Central memory CD4-positive, alpha-beta T cell (primary cell): ENCODE measurements at regions not wholly inside any gene's neighbourhood (a gene's known extent, or its start where the extent isn't known, plus 50 kb on each side); places are given as distances from the start of the nearest gene placed in this dataset.

Source experiments
- DNase-seq: peaks from one replicate; pipeline ENCODE4 v3.0.0; 2022

DNA sequence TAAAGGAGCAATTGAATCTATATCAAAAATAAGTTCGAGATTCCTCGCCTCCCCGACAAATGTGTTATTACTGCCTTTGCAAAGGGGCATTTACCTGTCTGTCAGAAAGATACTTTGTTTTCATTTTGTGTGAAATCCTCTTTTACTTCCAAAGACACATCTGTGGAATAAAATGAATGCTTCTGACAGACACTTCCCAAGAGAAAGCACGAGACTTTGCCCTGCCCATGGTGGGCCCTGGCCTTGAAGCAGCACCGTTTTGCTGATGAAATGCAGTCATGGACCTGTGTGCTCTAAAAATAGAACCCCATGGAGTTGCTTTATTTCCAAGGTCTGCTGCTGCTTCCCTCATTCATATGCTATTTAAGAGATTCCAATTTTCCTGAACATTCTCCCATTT lies 85.9 kb upstream of the USP47 start:
- DNase-seq = no peak

- DNase-seq = no peak
Observed at GRCh38 chr11:11752679-11753078, 89.1 kb upstream of the USP47 start.

DNA sequence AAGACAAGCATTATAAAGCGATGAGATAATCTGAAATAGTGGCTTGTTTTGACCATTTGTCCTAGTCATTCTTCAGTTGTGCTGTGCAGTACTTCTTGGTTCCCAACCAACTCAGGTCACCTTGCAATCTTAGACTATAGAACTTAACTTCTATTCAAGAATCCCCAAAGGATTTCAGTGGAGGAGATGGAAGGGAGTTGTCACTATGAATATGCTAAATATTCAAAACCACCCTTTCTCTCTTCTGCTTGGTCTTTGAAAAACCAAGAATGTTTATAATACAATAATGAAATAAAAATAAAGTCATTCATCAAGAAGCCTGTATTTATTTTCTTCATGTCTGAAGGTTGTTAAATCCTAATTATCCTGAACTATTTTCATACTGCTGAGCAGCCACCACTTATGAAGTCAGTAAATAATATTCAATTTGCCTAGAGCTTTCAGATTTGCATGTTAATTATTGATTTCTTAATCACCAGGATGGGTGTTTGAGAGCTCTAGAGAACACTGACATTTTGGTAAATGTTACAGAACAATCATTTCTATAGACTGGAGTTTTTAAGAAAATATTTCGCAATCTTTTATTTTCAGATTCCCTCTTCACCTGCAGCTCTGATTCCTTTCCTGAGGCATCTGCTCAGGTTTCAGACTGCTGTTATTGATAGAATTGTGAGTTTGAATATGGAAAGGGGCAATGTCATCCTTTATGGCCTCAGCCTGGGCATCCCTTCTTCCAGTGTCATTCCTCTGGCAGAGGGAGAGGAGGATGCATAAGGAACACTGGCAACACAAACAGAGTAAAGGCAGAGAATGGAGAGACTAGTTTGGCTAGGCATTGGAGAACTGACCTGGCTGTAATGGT lies 91.5 kb upstream of the USP47 start:
- no peak for DNase-seq

- no peak for DNase-seq
Observed at GRCh38 chr11:11748706-11749365, 92.9 kb upstream of the USP47 start.

GRCh38 chr11:11747570-11747969 lies 94.2 kb upstream of the USP47 start:
- no peak for DNase-seq

DNA sequence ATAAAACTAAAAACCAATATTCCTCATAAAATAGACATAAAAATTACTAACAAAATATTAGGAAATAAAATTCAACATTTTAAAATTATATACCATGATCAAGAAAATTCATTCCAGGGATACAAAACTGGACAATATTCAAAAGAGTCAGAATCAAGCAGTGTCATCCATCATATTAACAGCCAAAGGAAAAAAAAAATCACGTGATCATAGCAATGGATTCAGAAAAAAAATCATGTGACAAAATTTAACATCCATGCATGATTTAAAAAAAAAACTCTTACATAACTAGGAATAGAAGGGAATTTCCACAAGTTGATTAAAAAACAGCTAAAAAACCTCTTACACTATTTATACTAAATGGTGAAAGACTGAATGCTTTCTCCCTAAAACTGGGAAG lies 95.3 kb upstream of the USP47 start:
- no peak for DNase-seq

DNA sequence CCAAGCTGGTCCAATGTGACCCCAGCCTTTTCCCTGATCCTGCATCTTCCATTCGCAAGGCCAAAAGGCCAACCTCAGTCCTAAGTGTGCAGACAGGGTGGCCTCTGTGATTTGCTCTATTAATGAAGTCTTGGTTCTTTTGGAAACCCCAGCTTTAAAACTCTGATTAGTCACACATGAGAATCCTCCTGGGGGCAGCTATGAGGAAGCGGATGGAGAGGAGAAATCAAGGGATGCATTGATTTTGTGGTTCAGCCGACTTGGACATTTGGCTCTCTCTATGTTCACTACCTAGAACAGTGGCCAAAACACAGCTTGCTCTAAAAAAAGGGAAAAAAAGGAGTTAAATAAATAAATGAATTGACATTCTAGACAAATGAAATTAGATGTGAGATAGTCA lies 98.6 kb upstream of the USP47 start:
- no peak for DNase-seq

DNA sequence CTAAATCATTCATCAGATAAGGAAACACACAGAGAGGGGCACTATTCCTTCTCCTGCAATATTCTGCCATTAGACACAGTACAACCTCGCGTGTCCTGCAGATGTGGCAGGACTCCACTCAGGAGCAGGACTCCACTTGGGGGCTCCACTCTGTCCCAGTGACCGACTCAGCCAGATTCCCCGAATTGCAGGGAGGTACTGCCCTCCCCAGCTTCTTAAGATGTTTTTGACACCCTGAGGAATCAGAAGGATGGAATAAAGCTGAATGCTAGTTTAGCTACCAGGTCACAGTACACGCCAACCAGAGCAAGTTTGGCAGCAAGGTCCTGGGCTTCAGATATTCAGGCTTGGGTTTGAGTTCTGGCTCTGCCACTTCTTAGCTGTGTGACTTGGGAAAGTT lies 99.3 kb upstream of the USP47 start:
- DNase-seq = no peak

DNA sequence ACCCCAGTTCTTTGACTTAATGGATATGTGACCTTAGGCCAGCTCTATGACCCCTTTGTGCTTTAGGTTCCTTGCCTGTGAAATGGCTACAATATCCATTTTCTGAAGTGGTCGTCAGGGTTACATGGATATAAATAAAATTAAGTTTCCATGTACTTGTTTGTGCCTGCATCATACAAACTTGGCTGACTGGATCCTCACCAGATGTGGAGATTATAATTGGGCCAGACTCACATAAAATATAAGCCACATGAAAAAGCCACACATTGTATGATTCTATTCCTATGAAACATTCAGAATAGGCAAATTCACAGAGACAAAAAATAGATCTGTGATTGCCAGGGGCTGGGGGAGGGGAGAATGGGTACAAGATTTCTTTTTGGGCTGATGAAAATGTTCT lies 100.9 kb upstream of the USP47 start:
- no peak for DNase-seq

DNA sequence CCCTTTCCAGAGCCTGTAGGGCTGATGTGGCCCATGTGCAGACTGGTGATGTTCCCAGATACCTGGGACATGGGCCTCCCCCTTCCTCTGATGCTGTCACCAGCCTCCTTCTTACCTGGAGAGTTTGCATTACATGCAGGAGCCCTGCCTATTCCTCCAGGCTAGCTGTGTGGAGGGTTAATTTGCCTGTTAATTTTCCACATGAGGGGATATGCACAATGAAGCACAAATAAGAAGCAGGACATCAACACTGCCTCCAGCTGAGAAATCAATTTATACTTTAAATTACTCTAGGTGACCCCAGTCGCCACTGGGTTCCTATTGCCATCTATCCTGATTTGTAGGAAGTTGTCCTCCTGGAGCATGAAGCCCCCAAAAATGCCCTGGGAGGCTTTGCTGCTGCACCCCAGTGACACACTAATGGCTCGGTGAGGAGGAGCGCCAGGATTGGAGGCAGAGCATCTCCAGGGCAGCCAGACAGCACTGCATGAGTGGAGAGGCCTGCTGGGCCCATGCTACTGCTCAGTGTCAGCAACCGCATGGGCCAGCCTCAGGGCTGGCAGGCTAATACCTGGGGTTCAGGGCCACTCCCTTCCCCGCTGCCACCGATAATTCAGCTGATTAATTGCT lies 101.6 kb upstream of the USP47 start:
- DNase-seq = no peak

- DNase-seq = no peak
Observed at GRCh38 chr11:11738370-11738769, 103.4 kb upstream of the USP47 start.

- no peak for DNase-seq
Observed at GRCh38 chr11:11735586-11735985, 106.2 kb upstream of the USP47 start.

DNA sequence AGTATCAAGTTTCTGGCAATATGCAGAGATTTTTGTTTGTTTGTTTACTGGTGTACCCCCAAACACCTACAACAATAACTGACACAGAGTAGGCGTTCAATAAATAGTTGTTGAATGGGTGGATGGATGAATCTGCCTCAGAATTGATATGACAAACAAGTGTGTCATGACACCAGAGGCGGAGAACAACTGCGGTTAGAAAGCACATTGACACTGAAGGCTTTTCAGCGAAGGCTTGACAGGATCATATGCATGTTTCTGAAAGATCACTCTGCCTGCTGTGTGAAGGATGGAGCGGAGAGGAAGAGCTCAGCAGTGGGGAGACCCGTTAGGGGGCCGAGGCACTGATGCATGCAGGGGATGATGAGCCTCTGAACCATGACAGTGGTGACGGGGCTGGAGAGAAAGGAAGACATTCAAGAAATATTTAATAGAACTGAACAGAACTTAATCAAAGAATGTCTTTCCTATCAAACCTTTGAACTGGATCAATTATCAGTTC lies 108.5 kb upstream of the USP47 start:
- no peak for DNase-seq

GRCh38 chr11:11732116-11732515 lies 109.7 kb upstream of the USP47 start:
- DNase-seq = no peak

- no peak for DNase-seq
Observed at GRCh38 chr11:11731311-11732083, 109.7 kb upstream of the GALNT18 start.

DNA sequence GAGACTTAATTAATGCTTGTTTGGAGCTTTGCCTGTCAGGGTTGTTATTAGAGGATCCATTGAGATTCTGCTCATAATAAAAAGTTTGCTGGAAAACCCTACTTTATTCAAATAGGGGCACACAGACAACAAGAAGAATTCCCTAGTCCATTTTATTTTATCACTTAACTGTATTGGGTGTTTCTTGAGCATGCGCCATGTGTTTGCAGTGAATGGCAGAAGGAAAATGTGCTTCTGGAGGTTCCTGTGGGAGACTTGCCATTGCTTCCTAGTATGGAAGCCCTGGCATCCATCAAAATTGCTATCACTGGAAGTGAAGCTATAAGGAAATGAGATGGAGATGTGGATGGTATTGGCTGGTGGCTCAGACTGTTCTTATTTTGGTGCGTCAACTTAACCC lies 106.6 kb upstream of the GALNT18 start:
- no peak for DNase-seq

DNA sequence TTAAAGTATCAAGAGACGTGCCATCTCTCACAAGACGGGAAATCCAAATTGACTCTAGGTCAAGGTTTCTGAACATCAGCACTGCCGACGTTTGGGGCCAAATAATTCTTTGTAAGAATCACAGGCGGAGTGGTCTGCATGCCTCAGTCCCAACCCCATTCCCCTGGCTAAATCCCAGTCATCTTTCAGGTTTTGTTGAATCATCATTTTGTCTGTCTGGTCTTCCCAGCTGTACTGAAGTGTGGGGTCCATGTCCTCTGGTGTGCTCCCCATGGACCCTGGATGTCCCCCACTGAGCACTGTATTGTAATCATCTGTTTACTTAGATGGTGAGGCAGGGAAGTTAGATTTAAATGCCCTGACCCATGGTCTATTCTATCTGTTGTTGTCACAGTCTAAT lies 103.6 kb upstream of the GALNT18 start:
- DNase-seq = no peak

GRCh38 chr11:11724994-11725393 lies 103.2 kb upstream of the GALNT18 start:
- no peak for DNase-seq

DNA sequence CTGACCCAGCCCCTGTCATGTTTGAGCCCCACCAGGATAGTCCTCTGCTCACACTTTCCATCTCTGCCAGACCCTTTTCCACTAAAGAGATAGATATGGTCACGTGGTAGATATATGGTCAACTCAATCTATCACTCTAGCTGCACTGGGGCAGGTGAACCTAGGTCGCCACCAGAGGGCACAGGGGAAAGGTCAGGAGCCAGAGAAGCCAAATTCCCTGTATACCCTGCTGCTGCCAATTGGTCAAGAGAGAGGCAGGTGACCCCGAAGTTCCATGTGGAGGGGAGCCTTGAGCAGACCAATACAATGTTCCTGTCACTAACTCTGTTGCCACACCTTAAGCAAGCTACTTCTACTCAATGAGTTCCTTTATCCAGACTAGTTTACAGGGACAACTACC lies 101.1 kb upstream of the GALNT18 start:
- DNase-seq = no peak

DNA sequence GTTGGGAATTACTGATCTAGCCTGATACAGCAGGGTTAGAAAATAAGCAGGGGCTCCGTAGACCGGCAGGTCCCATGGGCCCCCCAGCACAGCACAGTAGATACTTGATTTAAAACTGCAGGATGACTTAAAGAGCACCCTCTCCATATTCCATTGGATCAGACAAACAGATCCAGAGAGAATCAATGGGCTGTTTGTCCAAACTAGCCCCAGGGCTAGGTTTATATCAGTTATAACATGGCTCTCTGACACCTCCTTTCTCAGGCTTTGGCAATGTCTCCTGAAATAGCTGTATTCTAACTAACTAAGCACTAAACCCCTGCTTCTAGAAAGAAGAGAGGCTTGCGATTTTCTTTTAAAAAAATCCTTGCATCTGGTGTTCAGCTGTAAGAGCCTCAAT lies 100.4 kb upstream of the GALNT18 start:
- DNase-seq = no peak

- DNase-seq = no peak
Observed at GRCh38 chr11:11718511-11718910, 96.7 kb upstream of the GALNT18 start.

DNA sequence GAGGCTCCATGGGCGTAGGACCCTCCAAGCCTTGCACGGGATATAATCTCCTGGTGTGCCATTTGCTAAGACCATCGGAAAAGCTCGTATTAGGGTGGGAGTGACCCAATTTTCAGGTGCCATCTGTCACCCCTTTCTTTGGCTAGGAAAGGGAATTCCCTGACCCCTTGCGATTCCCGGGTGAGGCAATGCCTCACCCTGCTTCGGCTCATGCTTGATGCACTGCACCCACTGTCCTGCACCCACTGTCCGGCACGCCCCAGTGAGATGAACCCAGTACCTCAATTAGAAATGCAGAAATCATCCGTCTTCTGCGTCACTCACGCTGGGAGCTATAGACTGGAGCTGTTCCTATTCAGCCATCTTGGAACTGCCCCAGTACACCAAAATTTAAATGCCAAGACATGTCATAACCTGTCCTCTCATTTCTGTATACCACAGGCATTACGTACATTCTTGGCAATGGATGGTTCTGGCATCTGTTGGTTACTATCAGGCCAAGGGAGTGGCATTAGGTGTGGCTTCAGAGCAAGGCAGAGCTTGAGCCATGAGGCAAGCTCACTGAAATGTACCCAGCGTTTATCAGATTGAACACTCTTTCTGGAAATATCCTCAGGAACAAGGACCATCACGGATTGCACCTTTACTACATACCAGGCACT lies 95.4 kb upstream of the GALNT18 start:
- DNase-seq = no peak
